ENCODE measurements at regions not wholly inside any gene's neighbourhood (a gene's known extent, or its start where the extent isn't known, plus 50 kb on each side); places are given as distances from the start of the nearest gene placed in this dataset.
"Not testable (repeated sequence)": the region's sequence is repeated elsewhere in the genome, so short reads cannot be mapped to it uniquely, and the experiment has no call there.

GRCh38 chr16:29147710-29148109, 162.9 kb downstream of the LAT start:
- TF ChIP-seq CTCF, POLR2AphosphoS5, POLR2A (IDR thresholded peaks at IDR 0.05): not testable (repeated sequence)

Data from breast epithelium (tissue), 3 donors.